Bronchial epithelial cell (primary cell): ENCODE measurements at regions not wholly inside any gene's neighbourhood (a gene's known extent, or its start where the extent isn't known, plus 50 kb on each side); places are given as distances from the start of the nearest gene placed in this dataset.

Source experiments
- DNase-seq: peaks from one replicate; pipeline ENCODE4 v3.0.0-alpha.2; 2010; ENCODE audit warnings: low read depth
- FAIRE-seq: peaks from 2 replicates; lab custom pipeline; 2011; peaks lifted over from hg19 to GRCh38; lab: Jason Lieb, UNC
- H3K27me3 ChIP-seq: 2 replicates; pipeline ENCODE4 v1.5.1; 2011; ENCODE audit warnings: low read length; ENCODE audit not compliant: control insufficient read depth, insufficient read depth
- H3K36me3 ChIP-seq: 2 replicates; pipeline ENCODE4 v1.5.1; 2011; ENCODE audit warnings: low read length; ENCODE audit not compliant: control insufficient read depth, insufficient read depth
- H3K4me3 ChIP-seq: 2 replicates; pipeline ENCODE4 v1.5.1; 2011; ENCODE audit warnings: mild to moderate bottlenecking, low read depth, low read length, control low read depth
- CTCF ChIP-seq: IDR thresholded peaks from 2 replicates; pipeline ENCODE4 v1.5.1; 2011; ENCODE audit warnings: mild to moderate bottlenecking, moderate library complexity, low read length, control low read depth, inconsistent platforms; ENCODE audit not compliant: insufficient read depth, severe bottlenecking

GRCh38 chr1:82697965-82698364 is 897.2 kb downstream of the ADGRL2 start:
- H3K4me3 ChIP-seq, result no peak overlapping the region
- no peaks in the 10 kb centered on the region for H3K36me3 ChIP-seq
- no peak for DNase-seq
- no peak for TF ChIP-seq CTCF
- H3K27me3 ChIP-seq, result no peaks in the 10 kb centered on the region
- FAIRE-seq, result no peak

- Histone ChIP-seq H3K27me3 (no peaks in the 10 kb centered on the region), H3K36me3 (no peaks in the 10 kb centered on the region), H3K4me3 (no peak overlapping the region)
- DNase-seq, result peak; percentile 51
- no peak for FAIRE-seq
- no peak for TF ChIP-seq CTCF
Observed at GRCh38 chr1:82695443-82695842, 894.7 kb downstream of the ADGRL2 start.

- Histone ChIP-seq H3K27me3 (no peaks in the 10 kb centered on the region), H3K36me3 (no peaks in the 10 kb centered on the region), H3K4me3 (no peak overlapping the region)
- no peak for TF ChIP-seq CTCF
- DNase-seq (no peak), FAIRE-seq (no peak)
Observed at GRCh38 chr1:82690411-82690810, 889.7 kb downstream of the ADGRL2 start.

GRCh38 chr1:82689217-82689616 is 888.5 kb downstream of the ADGRL2 start:
- DNase-seq (no peak), FAIRE-seq (no peak)
- Histone ChIP-seq H3K4me3 (no peak overlapping the region), H3K27me3 (no peaks in the 10 kb centered on the region), H3K36me3 (no peaks in the 10 kb centered on the region)
- TF ChIP-seq CTCF, result no peak

- FAIRE-seq, result no peak
- H3K27me3 ChIP-seq, result no peaks in the 10 kb centered on the region
Observed at GRCh38 chr1:82686774-82687173, 886.0 kb downstream of the ADGRL2 start.

More at GRCh38 chr1:82686774-82687173, 886.0 kb downstream of the ADGRL2 start:
- Histone ChIP-seq H3K36me3 (no peaks in the 10 kb centered on the region), H3K4me3 (no peak overlapping the region)
- TF ChIP-seq CTCF, result no peak
- no peak for DNase-seq
